HCT116 (cell line): ENCODE measurements at regions not wholly inside any gene's neighbourhood (a gene's known extent, or its start where the extent isn't known, plus 50 kb on each side); places are given as distances from the start of the nearest gene placed in this dataset.

Experiments used
- ATAC-seq: fragments of 200-7000 bp; cut with Tn5 transposase; 2 replicates; pipeline ENCODE4 v1.9.1; 2020; ENCODE audit warnings: mild to moderate bottlenecking, moderate library complexity
- BruUV-seq: library from RNA; stranded (reverse); fragments of 400-500 nt; replicated peaks from 2 replicates; lab custom pipeline; 2021; lab: Mats Ljungman, UMichigan
- CTCF ChIA-PET: fragments of 300-600 bp; sonication (Branson Sonifier 250); formaldehyde crosslinking; loops from one replicate; lab custom pipeline; 2021; ENCODE audit warnings: antibody characterized with exemption; lab: Charles Lee
- POLR2A ChIA-PET: fragments of 300-600, 350-600 bp; sonication (Branson Sonifier 250); formaldehyde crosslinking; loops from one replicate; lab custom pipeline; 2021; ENCODE audit warnings: antibody characterized with exemption; lab: Charles Lee
- RAD21 ChIA-PET, 2 experiments: fragments of 300-600 bp; sonication (Branson Sonifier 250); formaldehyde crosslinking; loops; one replicate each; lab custom pipeline; 2023; ENCODE audit warnings: low total read pairs in 2 of 2; ENCODE audit not compliant: uncharacterized antibody in 2 of 2, unreplicated experiment in 2 of 2, low non-redundant PET in 1 of 2; lab: Charles Lee
- DNase-seq: peaks from one replicate; pipeline ENCODE4 v3.0.0-alpha.2; 2010; ENCODE audit warnings: low read depth, low spot score
- H2AFZ ChIP-seq: fragments of 200-600 bp; shearing (Covaris generic), sonication (generic); 2 replicates; pipeline ENCODE4 v1.6.1; 2017; ENCODE audit warnings: low read depth, mixed run types, mixed read lengths, antibody characterized with exemption, low read length; ENCODE audit not compliant: poor library complexity, severe bottlenecking
- H3K27ac ChIP-seq: 2 replicates; pipeline ENCODE4 v1.5.1; 2012; ENCODE audit warnings: low read depth, low read length
- H3K27me3 ChIP-seq: fragments of 200-600 bp; sonication (generic); 2 replicates; pipeline ENCODE4 v1.6.1; 2016; ENCODE audit warnings: mixed run types, low read length, mixed read lengths; ENCODE audit not compliant: insufficient read depth
- H3K36me3 ChIP-seq, 2 experiments: fragments of 200-500 bp in 1 of 2; fragments of 200-600 bp in 1 of 2; sonication (Bioruptor generic) in 1 of 2; sonication (generic) in 1 of 2; 2 replicates each; pipeline versions ENCODE4 v1.5.1 to v1.6.1; 2014 to 2016; ENCODE audit warnings: low read length in 2 of 2, inconsistent platforms in 1 of 2, mixed read lengths in 1 of 2, mixed run types in 1 of 2; ENCODE audit not compliant: insufficient read depth in 2 of 2, control insufficient read depth in 1 of 2
- H3K4me1 ChIP-seq, 2 experiments: fragments of 200-600 bp in 1 of 2; sonication (generic) in 1 of 2; 2 replicates each; pipeline versions ENCODE4 v1.5.1 to v1.6.1; 2012 to 2017; ENCODE audit warnings: low read length in 2 of 2, inconsistent platforms in 1 of 2, mild to moderate bottlenecking in 1 of 2, mixed read lengths in 1 of 2, mixed run types in 1 of 2, moderate library complexity in 1 of 2; ENCODE audit not compliant: insufficient read depth in 2 of 2, control insufficient read depth in 1 of 2
- H3K4me2 ChIP-seq: fragments of 200-600 bp; sonication (generic); 2 replicates; pipeline ENCODE4 v1.6.1; 2017; ENCODE audit warnings: mixed run types, low read length, mixed read lengths
- H3K4me3 ChIP-seq, 2 experiments: fragments of 200-600 bp in 1 of 2; sonication (generic) in 1 of 2; replicated peaks in 1 of 2; 2 replicates each; pipeline ENCODE4 v1.5.1; 2011 to 2016; ENCODE audit warnings: low read length in 2 of 2, control low read depth in 1 of 2, low read depth in 1 of 2, mild to moderate bottlenecking in 1 of 2, mixed read lengths in 1 of 2, mixed run types in 1 of 2
- H3K79me2 ChIP-seq: fragments of 200-600 bp; sonication (generic); 2 replicates; pipeline ENCODE4 v1.6.1; 2017; ENCODE audit warnings: mild to moderate bottlenecking, mixed run types, low read length, moderate library complexity, mixed read lengths; ENCODE audit not compliant: insufficient read depth
- H3K9ac ChIP-seq: fragments of 200-600 bp; sonication (generic); 2 replicates; pipeline ENCODE4 v1.6.1; 2016; ENCODE audit warnings: low read length, mixed read lengths
- H3K9me2 ChIP-seq: fragments of 200-600 bp; sonication (generic), shearing (Covaris generic); 2 replicates; pipeline ENCODE4 v1.6.1; 2017; ENCODE audit warnings: mixed run types, mild to moderate bottlenecking, moderate library complexity; ENCODE audit not compliant: insufficient read depth
- H3K9me3 ChIP-seq, 2 experiments: fragments of 200-500 bp in 1 of 2; fragments of 200-600 bp in 1 of 2; sonication (Bioruptor generic) in 1 of 2; sonication (generic) in 1 of 2; 2 replicates each; pipeline ENCODE4 v1.6.1; 2014 to 2017; ENCODE audit warnings: low read length in 2 of 2, mixed read lengths in 2 of 2, inconsistent platforms in 1 of 2, low read depth in 1 of 2, mild to moderate bottlenecking in 1 of 2, mixed run types in 1 of 2, moderate library complexity in 1 of 2; ENCODE audit not compliant: control insufficient read depth in 1 of 2, insufficient read depth in 1 of 2
- H4K20me1 ChIP-seq: fragments of 200-600 bp; sonication (generic), shearing (Covaris generic); 2 replicates; pipeline ENCODE4 v1.6.1; 2017; ENCODE audit warnings: mixed run types, mild to moderate bottlenecking, moderate library complexity; ENCODE audit not compliant: insufficient read depth
- CEBPB ChIP-seq: IDR thresholded peaks from 2 replicates; pipeline ENCODE4 v1.6.1; 2012; ENCODE audit warnings: low read depth
- EGR1 ChIP-seq: IDR thresholded peaks from 2 replicates; pipeline ENCODE4 v1.6.1; 2012; ENCODE audit warnings: low read depth
- ELF1 ChIP-seq: IDR thresholded peaks from 2 replicates; pipeline ENCODE4 v1.6.1; 2012; ENCODE audit warnings: low read depth, borderline replicate concordance
- EZH2phosphoT487 ChIP-seq: fragments of 200-600 bp; IDR thresholded peaks from 2 replicates; pipeline ENCODE4 v1.6.1; 2018; ENCODE audit warnings: antibody characterized with exemption, borderline replicate concordance
- FOSL1 ChIP-seq: IDR thresholded peaks from 2 replicates; pipeline ENCODE4 v1.6.1; 2012; ENCODE audit warnings: low read depth
- JUND ChIP-seq: IDR thresholded peaks from 2 replicates; pipeline ENCODE4 v1.6.1; 2012
- MAX ChIP-seq: IDR thresholded peaks from 2 replicates; pipeline ENCODE4 v1.6.1; 2012
- POLR2A ChIP-seq: IDR thresholded peaks from 2 replicates; pipeline ENCODE4 v1.7.0; 2011; ENCODE audit warnings: borderline replicate concordance; ENCODE audit not compliant: insufficient read depth, insufficient read length; ENCODE audit errors: extremely low read depth
- RAD21 ChIP-seq: IDR thresholded peaks from 2 replicates; pipeline ENCODE4 v1.6.1; 2012; ENCODE audit warnings: low read depth, mild to moderate bottlenecking
- SRF ChIP-seq: IDR thresholded peaks from 2 replicates; pipeline ENCODE4 v1.6.1; 2012; ENCODE audit warnings: low read depth
- ZBTB33 ChIP-seq: IDR thresholded peaks from 2 replicates; pipeline ENCODE4 v1.6.1; 2011; ENCODE audit warnings: mild to moderate bottlenecking, low read length, moderate library complexity; ENCODE audit not compliant: insufficient replicate concordance; ENCODE audit errors: extremely low read depth
- ZFX ChIP-seq: fragments of 450-650 bp; IDR thresholded peaks from 2 replicates; pipeline ENCODE4 v1.6.1; 2017
- intact Hi-C: fragments of 100-400 bp; cut with micrococcal nuclease; formaldehyde crosslinking; loops from 2 replicates; pipeline ENCODE4 v1.10.0; 2022
- TF ChIP-seq, protein P1 (sequence below): IDR thresholded peaks from 2 replicates; pipeline ENCODE4 v1.6.1; 2012
- TF ChIP-seq, protein P2 (sequence below): IDR thresholded peaks from 2 replicates; pipeline ENCODE4 v1.6.1; 2012; ENCODE audit warnings: low read depth

DNA sequence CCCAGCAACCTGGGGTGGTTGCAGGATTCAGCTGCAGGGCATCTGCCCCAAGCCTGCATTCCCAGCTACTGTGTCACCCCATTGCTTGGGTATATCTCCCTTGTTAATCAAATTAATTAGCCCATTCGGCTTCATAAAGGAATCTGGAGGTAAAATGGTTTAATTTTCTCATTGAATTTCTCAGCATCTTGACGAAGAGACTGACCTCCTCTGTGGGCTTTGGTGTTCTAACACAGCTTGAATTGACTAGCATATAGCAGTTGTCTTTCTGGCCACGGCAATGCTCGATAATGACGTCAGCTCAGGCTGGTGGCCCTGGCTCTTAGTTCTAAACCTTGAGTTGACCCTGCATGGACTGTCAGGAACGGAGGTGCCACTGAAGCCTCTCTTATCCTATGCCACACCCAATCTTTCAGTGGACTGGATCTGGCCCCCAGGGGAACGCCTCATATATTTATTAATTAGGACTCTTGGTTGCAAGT lies 72.4 kb downstream of the MSX2 start:
- intact Hi-C loops = no loop called here
- peaks cover 0 to 8% of the 10 kb centered on the region in 2 experiments; a peak in 1 of 4 replicates for H3K4me1 ChIP-seq
- H3K79me2 ChIP-seq = no peaks in the 10 kb centered on the region
- H3K36me3 ChIP-seq = no peaks in the 10 kb centered on the region
- H3K9ac ChIP-seq = no peak overlapping the region
- TF ChIP-seq ZFX (no peak), CEBPB (no peak), FOSL1 (no peak), RAD21 (no peak), SRF (no peak), EGR1 (no peak), EZH2phosphoT487 (no peak)
- TF ChIP-seq, all 23 proteins: peak for 0
- Histone ChIP-seq H3K4me3 (no peak overlapping the region), H4K20me1 (no peaks in the 10 kb centered on the region), H3K4me2 (no peak overlapping the region), H3K9me2 (no peaks in the 10 kb centered on the region), H3K9me3 (no peaks in the 10 kb centered on the region), H3K27ac (no peak overlapping the region), H2AFZ (no peak overlapping the region), H3K27me3 (0 out of 2 replicates have a peak, but pooled peaks cover 7% of the 10 kb centered on the region)
- no peak for DNase-seq
- ChIA-PET RAD21 (no interaction called here), POLR2A (no interaction called here), CTCF (no interaction called here)
- ATAC-seq = no peak
- no TSS peak for BruUV-seq

- no peak overlapping the region for H3K4me3 ChIP-seq
- no peaks in the 10 kb centered on the region for H3K9me2 ChIP-seq
- H3K4me2 ChIP-seq = no peak overlapping the region
- no peaks in the 10 kb centered on the region for H3K36me3 ChIP-seq
- no peak overlapping the region for H2AFZ ChIP-seq
- no peak overlapping the region for H3K27ac ChIP-seq
- peaks cover 0 to 8% of the 10 kb centered on the region in 2 experiments; a peak in 1 of 4 replicates for H3K4me1 ChIP-seq
- ChIA-PET POLR2A (no interaction called here), RAD21 (interaction anchor here in 1 of 2 experiments (1.1 kb wide), 1 partner anchor 375 kb away, joined by 4 read pairs; no protein-coding TSS in a partner anchor), CTCF (interaction anchor here (1.3 to 2.2 kb wide), 3 partner anchors 17 to 375 kb away, joined by 3 to 27 read pairs (median 4); no protein-coding TSS in a partner anchor)
- no peaks in the 10 kb centered on the region for H3K9me3 ChIP-seq
- H3K27me3 ChIP-seq = 0 out of 2 replicates have a peak, but pooled peaks cover 7% of the 10 kb centered on the region
- no TSS peak for BruUV-seq
- ATAC-seq = no peak
- no peaks in the 10 kb centered on the region for H3K79me2 ChIP-seq
- H3K9ac ChIP-seq = no peak overlapping the region
- intact Hi-C loops = no loop called here
- no peaks in the 10 kb centered on the region for H4K20me1 ChIP-seq
- DNase-seq = no peak
- TF ChIP-seq, protein P1, sequence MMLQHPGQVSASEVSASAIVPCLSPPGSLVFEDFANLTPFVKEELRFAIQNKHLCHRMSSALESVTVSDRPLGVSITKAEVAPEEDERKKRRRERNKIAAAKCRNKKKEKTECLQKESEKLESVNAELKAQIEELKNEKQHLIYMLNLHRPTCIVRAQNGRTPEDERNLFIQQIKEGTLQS = no peak
- TF ChIP-seq ELF1 = no peak
- no peak for TF ChIP-seq JUND
- no peak for TF ChIP-seq EZH2phosphoT487
- TF ChIP-seq, protein P2, sequence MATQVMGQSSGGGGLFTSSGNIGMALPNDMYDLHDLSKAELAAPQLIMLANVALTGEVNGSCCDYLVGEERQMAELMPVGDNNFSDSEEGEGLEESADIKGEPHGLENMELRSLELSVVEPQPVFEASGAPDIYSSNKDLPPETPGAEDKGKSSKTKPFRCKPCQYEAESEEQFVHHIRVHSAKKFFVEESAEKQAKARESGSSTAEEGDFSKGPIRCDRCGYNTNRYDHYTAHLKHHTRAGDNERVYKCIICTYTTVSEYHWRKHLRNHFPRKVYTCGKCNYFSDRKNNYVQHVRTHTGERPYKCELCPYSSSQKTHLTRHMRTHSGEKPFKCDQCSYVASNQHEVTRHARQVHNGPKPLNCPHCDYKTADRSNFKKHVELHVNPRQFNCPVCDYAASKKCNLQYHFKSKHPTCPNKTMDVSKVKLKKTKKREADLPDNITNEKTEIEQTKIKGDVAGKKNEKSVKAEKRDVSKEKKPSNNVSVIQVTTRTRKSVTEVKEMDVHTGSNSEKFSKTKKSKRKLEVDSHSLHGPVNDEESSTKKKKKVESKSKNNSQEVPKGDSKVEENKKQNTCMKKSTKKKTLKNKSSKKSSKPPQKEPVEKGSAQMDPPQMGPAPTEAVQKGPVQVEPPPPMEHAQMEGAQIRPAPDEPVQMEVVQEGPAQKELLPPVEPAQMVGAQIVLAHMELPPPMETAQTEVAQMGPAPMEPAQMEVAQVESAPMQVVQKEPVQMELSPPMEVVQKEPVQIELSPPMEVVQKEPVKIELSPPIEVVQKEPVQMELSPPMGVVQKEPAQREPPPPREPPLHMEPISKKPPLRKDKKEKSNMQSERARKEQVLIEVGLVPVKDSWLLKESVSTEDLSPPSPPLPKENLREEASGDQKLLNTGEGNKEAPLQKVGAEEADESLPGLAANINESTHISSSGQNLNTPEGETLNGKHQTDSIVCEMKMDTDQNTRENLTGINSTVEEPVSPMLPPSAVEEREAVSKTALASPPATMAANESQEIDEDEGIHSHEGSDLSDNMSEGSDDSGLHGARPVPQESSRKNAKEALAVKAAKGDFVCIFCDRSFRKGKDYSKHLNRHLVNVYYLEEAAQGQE = no peak
- TF ChIP-seq FOSL1 = no peak
- no peak for TF ChIP-seq ZBTB33
- TF ChIP-seq MAX = no peak
- TF ChIP-seq POLR2A = no peak
Measured at GRCh38 chr5:174794931-174795672, 70.7 kb downstream of the MSX2 start.
